ENCODE measurements at regions not wholly inside any gene's neighbourhood (a gene's known extent, or its start where the extent isn't known, plus 50 kb on each side); places are given as distances from the start of the nearest gene placed in this dataset.

GRCh38 chr14:54123841-54124240 lies 167.2 kb upstream of the BMP4 start:
- Histone ChIP-seq H3K27ac (no peak overlapping the region), H3K9me3 (no peaks in the 10 kb centered on the region), H3K4me3 (no peak overlapping the region), H3K36me3 (no peaks in the 10 kb centered on the region), H3K4me1 (no peaks in the 10 kb centered on the region), H3K27me3 (no peaks in the 10 kb centered on the region)
- no peak for ATAC-seq
- no peak for TF ChIP-seq POLR2AphosphoS5 (IDR thresholded peaks at IDR 0.05)
- TF ChIP-seq POLR2A (IDR thresholded peaks at IDR 0.05): no peak
- TF ChIP-seq EP300 (IDR thresholded peaks at IDR 0.05): no peak
- 92 to 96% methylated on average over 2 of the region's 2 CpGs for WGBS, 2 donors (ENCODE audit: low coverage in 1 of 2)

- ATAC-seq: no peak
- 88 to 93% methylated on average over 3 of the region's 3 CpGs for WGBS, 2 donors (ENCODE audit: low coverage in 1 of 2)
- TF ChIP-seq POLR2AphosphoS5 (IDR thresholded peaks at IDR 0.05) (no peak), POLR2A (IDR thresholded peaks at IDR 0.05) (no peak), EP300 (IDR thresholded peaks at IDR 0.05) (no peak)
- TF ChIP-seq, protein P1, sequence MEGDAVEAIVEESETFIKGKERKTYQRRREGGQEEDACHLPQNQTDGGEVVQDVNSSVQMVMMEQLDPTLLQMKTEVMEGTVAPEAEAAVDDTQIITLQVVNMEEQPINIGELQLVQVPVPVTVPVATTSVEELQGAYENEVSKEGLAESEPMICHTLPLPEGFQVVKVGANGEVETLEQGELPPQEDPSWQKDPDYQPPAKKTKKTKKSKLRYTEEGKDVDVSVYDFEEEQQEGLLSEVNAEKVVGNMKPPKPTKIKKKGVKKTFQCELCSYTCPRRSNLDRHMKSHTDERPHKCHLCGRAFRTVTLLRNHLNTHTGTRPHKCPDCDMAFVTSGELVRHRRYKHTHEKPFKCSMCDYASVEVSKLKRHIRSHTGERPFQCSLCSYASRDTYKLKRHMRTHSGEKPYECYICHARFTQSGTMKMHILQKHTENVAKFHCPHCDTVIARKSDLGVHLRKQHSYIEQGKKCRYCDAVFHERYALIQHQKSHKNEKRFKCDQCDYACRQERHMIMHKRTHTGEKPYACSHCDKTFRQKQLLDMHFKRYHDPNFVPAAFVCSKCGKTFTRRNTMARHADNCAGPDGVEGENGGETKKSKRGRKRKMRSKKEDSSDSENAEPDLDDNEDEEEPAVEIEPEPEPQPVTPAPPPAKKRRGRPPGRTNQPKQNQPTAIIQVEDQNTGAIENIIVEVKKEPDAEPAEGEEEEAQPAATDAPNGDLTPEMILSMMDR (IDR thresholded peaks at IDR 0.05): no peak
- Histone ChIP-seq H3K36me3 (no peaks in the 10 kb centered on the region), H3K27me3 (no peaks in the 10 kb centered on the region), H3K4me3 (no peak overlapping the region), H3K4me1 (no peaks in the 10 kb centered on the region), H3K27ac (no peak overlapping the region), H3K9me3 (no peaks in the 10 kb centered on the region)
Measured at GRCh38 chr14:54125109-54125508, 168.5 kb upstream of the BMP4 start.

GRCh38 chr14:54126947-54127346 lies 170.3 kb upstream of the BMP4 start:
- Histone ChIP-seq H3K27me3 (no peaks in the 10 kb centered on the region), H3K9me3 (no peaks in the 10 kb centered on the region), H3K36me3 (no peaks in the 10 kb centered on the region), H3K4me1 (no peaks in the 10 kb centered on the region), H3K27ac (no peak overlapping the region), H3K4me3 (no peak overlapping the region)
- TF ChIP-seq POLR2AphosphoS5 (IDR thresholded peaks at IDR 0.05) (no peak), EP300 (IDR thresholded peaks at IDR 0.05) (no peak), POLR2A (IDR thresholded peaks at IDR 0.05) (no peak)
- TF ChIP-seq, protein P1 (IDR thresholded peaks at IDR 0.05): no peak
- no peak for ATAC-seq
- WGBS, 2 donors (ENCODE audit: low coverage in 1 of 2): 97 to 100% methylated on average over 3 of the region's 3 CpGs

- WGBS, 2 donors (ENCODE audit: low coverage in 1 of 2): 45 to 61% methylated on average over 2 of the region's 2 CpGs
- no peak for ATAC-seq
- no peaks in the 10 kb centered on the region for H3K36me3 ChIP-seq
- no peaks in the 10 kb centered on the region for H3K4me1 ChIP-seq
- no peaks in the 10 kb centered on the region for H3K27me3 ChIP-seq
- H3K27ac ChIP-seq: no peak overlapping the region
- H3K9me3 ChIP-seq: no peaks in the 10 kb centered on the region
- TF ChIP-seq EP300 (IDR thresholded peaks at IDR 0.05): no peak
- TF ChIP-seq, protein P1 (IDR thresholded peaks at IDR 0.05): no peak
- no peak for TF ChIP-seq POLR2A (IDR thresholded peaks at IDR 0.05)
- no peak for TF ChIP-seq POLR2AphosphoS5 (IDR thresholded peaks at IDR 0.05)
- H3K4me3 ChIP-seq: no peak overlapping the region
Measured at GRCh38 chr14:54127526-54127925, 170.9 kb upstream of the BMP4 start.

- Histone ChIP-seq H3K36me3 (no peaks in the 10 kb centered on the region), H3K27ac (no peak overlapping the region), H3K4me3 (no peak overlapping the region), H3K9me3 (no peaks in the 10 kb centered on the region), H3K4me1 (no peaks in the 10 kb centered on the region), H3K27me3 (no peaks in the 10 kb centered on the region)
- 66 to 73% methylated on average over 5 of the region's 5 CpGs for WGBS, 2 donors (ENCODE audit: low coverage in 1 of 2)
- ATAC-seq: no peak
- TF ChIP-seq EP300 (IDR thresholded peaks at IDR 0.05) (no peak), POLR2A (IDR thresholded peaks at IDR 0.05) (no peak), POLR2AphosphoS5 (IDR thresholded peaks at IDR 0.05) (no peak)
- TF ChIP-seq, protein P1 (IDR thresholded peaks at IDR 0.05): no peak
Measured at GRCh38 chr14:54129850-54130640, 173.4 kb upstream of the BMP4 start.
